ENCODE measurements at regions not wholly inside any gene's neighbourhood (a gene's known extent, or its start where the extent isn't known, plus 50 kb on each side); places are given as distances from the start of the nearest gene placed in this dataset.
"Not testable (repeated sequence)": the region's sequence is repeated elsewhere in the genome, so short reads cannot be mapped to it uniquely, and the experiment has no call there.

- DNase-seq (ENCODE audit: low read depth): not testable (repeated sequence)
Measured at GRCh38 chr18:78508228-78508824, 471.3 kb upstream of the SALL3 start.

- DNase-seq (ENCODE audit: low read depth): no peak
Measured at GRCh38 chr18:78510091-78510490, 469.5 kb upstream of the SALL3 start.

GRCh38 chr18:78510636-78511035 is 469.0 kb upstream of the SALL3 start:
- DNase-seq (ENCODE audit: low read depth): no peak

- no peak for DNase-seq (ENCODE audit: low read depth)
Measured at GRCh38 chr18:78511666-78512601, 467.7 kb upstream of the SALL3 start.

GRCh38 chr18:78514910-78515670 is 464.5 kb upstream of the SALL3 start:
- DNase-seq (ENCODE audit: low read depth): no peak

GRCh38 chr18:78517328-78517727 is 462.3 kb upstream of the SALL3 start:
- DNase-seq (ENCODE audit: low read depth): no peak

GRCh38 chr18:78517973-78518372 is 461.6 kb upstream of the SALL3 start:
- DNase-seq (ENCODE audit: low read depth): no peak

GRCh38 chr18:78518805-78519204 is 460.8 kb upstream of the SALL3 start:
- DNase-seq (ENCODE audit: low read depth): no peak

- DNase-seq (ENCODE audit: low read depth): no peak
Measured at GRCh38 chr18:78519394-78520062, 460.1 kb upstream of the SALL3 start.

GRCh38 chr18:78521136-78521535 is 458.5 kb upstream of the SALL3 start:
- DNase-seq (ENCODE audit: low read depth): no peak

GRCh38 chr18:78521744-78522143 is 457.9 kb upstream of the SALL3 start:
- DNase-seq (ENCODE audit: low read depth): no peak

GRCh38 chr18:78522507-78522906 is 457.1 kb upstream of the SALL3 start:
- no peak for DNase-seq (ENCODE audit: low read depth)

- no peak for DNase-seq (ENCODE audit: low read depth)
Measured at GRCh38 chr18:78523850-78524249, 455.8 kb upstream of the SALL3 start.

- DNase-seq (ENCODE audit: low read depth): no peak
Measured at GRCh38 chr18:78525366-78526111, 454.1 kb upstream of the SALL3 start.

GRCh38 chr18:78526275-78526674 is 453.3 kb upstream of the SALL3 start:
- no peak for DNase-seq (ENCODE audit: low read depth)

- DNase-seq (ENCODE audit: low read depth): no peak
Measured at GRCh38 chr18:78526923-78527711, 452.5 kb upstream of the SALL3 start.

- no peak for DNase-seq (ENCODE audit: low read depth)
Measured at GRCh38 chr18:78527984-78528383, 451.6 kb upstream of the SALL3 start.

- DNase-seq (ENCODE audit: low read depth): no peak
Measured at GRCh38 chr18:78528411-78529258, 451.0 kb upstream of the SALL3 start.

- no peak for DNase-seq (ENCODE audit: low read depth)
Measured at GRCh38 chr18:78531637-78532036, 448.0 kb upstream of the SALL3 start.
